ENCODE measurements at regions not wholly inside any gene's neighbourhood (a gene's known extent, or its start where the extent isn't known, plus 50 kb on each side); places are given as distances from the start of the nearest gene placed in this dataset.

DNA sequence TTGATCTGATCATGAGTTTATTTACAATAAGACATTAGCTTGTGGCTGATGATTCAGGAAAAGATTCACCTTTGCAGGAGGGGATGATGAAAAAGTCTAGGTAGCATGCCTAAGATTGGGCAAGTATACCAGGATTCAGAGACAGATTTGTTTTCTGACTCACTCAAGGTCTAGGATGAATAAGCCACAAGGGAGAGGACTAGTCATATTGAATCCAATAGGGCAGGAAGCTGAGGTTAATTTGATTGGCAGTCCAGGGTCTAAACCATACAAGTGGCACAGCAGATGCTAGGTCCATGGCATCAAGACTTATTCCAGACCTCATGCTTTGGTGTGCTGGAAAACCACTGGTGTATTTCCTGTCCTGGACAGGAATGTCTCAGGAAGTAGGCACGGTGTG lies 1133.4 kb downstream of the XPNPEP1 start:
- peak; percentile 93 for DNase-seq (ENCODE audit: low spot score)

DNA sequence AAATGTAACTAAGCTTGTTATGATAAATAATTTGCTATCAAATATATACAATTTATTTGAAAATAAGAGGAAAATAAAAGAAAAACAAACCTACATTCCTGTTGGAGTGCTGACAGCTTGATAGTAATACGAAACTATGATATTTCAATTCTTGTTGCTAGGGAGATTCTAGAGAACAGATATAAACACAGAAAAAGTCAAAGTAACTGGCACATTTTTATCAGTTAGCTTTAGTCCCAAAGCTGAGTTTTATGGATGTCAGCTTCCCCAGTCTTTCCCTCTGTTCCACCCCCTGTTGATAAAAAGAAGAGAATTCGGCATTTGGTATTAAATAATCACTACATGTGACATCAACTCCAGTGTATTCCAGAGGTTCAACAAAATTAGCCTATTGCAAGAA lies 1134.0 kb downstream of the XPNPEP1 start:
- DNase-seq (ENCODE audit: low spot score): no peak

DNA sequence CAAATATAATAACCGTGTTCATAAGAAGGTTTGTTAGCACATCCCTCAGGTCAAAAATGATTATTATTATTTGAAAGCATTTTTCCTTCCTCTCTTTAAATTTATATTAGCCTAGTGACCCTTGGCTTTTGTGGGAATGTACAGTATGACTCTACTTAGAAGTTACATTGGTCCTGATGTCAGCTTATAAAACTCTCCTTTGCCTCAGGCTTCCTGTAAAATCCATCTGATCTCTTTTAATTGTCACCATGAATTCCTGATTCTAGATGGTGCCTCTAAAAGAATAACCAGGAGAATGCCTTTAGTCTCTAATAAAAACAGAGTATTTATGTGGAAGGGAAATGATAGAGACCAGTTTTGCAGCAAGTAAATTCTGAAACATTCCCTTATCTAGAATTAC lies 1134.4 kb downstream of the XPNPEP1 start:
- DNase-seq (ENCODE audit: low spot score): no peak

DNA sequence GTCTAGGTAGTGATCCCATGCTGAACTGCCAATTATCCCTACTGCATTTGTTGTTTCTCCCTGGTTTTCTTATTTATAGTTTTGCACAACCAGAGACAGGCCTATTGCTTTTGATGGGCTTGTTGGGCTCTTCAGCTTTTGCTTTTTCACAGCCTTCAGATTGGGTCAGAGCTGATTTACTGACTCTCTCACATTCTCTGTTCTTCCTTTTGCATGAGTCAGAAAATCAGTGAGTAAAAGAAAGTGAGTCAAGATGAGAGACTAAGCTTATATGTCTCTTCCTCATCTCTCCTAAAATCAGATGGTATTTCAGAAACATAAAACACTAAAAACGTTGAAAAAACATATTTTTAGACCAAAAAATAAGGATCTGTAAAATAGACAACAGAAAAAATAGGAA lies 1135.4 kb downstream of the XPNPEP1 start:
- DNase-seq (ENCODE audit: low spot score): peak; percentile 60

DNA sequence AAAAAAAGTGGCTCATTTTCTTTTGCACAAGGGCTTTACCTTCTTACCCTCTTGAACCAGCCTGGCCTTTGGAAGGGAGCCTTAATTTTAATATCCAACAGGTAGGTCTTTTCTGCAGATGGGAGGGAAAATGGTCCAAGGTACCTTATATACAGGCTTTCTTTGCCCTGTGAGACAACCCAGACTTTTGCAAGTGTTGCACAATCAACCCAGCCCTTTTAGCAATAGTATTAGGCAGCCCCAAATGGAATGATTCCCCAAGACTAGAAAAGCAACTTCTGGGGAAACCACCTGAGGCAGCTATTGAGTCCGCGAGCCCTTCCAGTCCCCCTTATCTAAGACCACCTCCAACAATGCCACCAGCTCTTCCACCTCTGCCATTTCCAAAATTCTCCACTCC lies 1138.3 kb downstream of the XPNPEP1 start:
- DNase-seq (ENCODE audit: low spot score): no peak

DNA sequence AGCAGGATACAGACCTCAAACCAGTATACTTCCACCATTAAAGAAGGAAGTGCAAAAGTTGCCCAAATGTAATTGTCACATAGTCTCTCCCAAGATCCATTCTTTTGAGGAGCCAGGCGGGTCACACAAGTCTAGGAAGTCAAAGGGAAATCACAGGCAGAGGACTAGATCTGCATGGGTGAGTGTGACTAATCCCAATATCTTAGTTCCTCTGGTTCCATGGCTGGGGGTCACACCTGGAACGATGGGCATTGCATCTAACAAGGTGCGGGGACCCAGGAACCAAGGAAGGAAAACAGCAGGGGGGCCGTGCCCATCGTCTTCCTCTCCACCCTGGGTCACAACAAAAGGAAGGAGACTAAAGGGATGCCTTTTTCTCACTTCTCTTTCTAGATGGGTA lies 1138.8 kb downstream of the XPNPEP1 start:
- no peak for DNase-seq (ENCODE audit: low spot score)

DNA sequence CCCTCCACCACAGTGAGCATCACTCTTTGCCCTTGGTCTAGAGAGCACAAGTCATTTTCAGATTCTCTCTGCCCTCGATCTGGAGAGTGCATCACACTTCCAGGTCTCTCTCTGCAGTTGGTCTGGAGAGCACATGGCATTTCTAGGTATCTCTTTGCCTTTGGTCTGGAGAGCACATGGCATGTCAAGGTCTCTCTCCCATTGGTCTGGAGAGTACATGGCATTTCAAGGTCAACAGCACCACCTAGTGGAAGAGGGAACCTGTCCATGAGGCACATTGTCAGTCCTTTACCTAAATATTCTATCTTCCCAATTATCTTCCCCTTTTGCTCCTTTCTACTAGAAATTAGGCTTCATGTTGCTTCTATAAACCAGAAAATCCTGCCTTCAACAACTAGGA lies 1139.4 kb downstream of the XPNPEP1 start:
- peak; percentile 90 for DNase-seq (ENCODE audit: low spot score)

DNA sequence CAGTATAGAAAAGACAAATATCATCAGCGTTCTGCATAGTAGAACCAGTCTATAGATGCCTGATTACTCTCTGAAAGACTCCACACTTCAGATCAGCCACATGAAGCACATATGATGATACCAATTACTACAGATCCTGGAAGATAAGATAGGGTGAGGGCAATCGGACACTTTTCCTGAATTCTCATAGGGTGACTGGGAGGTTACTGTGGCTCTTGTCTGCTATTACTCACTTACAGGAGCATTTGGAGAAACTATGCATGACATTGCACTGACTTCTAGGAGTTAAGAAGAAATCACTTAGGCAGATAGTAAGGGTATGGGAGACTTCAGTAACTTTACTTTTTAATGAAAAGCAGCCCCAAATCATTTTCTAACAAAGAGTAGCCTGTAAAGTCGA lies 1140.9 kb downstream of the XPNPEP1 start:
- peak; percentile 31 for DNase-seq (ENCODE audit: low spot score)

DNA sequence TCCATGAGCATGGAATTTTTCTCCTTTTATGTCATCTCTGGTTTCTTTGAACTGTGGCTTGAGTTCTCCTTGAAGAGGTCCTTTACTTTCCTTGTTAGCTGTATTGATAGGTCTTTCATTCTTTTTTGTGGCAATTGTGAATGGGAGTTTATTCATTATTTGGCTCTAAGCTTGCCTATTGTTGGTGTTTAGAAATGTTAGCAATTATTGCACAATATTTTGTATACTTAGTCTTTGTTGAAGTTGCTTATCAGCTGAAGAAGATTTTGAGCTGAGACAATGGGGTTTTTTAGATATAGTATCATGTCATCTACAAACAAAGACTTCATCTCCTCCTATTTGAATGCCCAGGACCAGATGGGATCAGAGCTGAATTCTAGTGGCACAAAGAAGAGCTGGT lies 1143.8 kb downstream of the XPNPEP1 start:
- DNase-seq (ENCODE audit: low spot score): no peak

DNA sequence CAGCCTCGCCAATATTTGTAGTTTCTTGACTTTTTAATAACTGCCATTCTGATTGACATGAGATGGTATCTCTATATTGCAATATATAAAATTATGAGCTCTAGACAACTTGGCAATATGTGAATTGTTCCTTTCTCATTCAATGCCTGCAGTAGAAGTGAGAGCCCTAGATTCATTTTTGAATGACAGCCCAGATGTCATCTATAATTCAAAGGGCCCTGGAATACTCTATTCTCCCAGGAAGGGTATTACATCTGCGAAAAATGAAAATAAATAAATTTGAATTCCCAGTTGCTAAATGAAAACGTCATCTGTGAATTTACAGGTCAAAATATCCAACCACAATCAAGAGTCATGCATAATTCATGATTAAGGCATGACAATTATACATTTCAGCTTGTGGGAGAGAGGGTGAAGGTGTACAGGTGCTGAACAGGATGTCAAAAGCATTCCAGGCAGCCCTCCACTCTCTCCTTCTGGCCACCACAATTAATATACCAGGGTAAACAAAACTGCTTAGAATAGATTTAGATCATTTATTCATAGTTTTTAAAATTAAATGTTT lies 1147.3 kb downstream of the XPNPEP1 start:
- peak; percentile 76 for DNase-seq (ENCODE audit: low spot score)

DNA sequence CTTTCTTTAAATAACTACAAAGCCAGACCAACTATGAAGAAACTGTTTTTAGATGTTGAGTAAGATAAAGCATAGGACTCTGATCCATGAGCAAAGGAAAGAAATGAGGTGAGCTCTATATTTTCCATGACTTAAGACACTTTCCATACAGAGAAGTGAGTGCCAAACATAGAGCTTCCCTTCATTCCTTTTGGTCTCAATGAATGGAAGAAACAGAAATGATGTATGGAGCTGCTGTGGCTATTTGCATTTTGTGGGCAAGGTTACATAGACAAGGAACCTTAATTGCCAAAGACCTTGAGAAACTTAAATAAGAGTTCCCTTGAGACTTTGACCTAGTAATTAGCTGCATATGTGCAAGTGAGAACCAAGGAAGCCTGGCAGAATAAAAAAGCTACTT lies 1152.2 kb downstream of the XPNPEP1 start:
- DNase-seq (ENCODE audit: low spot score): no peak

DNA sequence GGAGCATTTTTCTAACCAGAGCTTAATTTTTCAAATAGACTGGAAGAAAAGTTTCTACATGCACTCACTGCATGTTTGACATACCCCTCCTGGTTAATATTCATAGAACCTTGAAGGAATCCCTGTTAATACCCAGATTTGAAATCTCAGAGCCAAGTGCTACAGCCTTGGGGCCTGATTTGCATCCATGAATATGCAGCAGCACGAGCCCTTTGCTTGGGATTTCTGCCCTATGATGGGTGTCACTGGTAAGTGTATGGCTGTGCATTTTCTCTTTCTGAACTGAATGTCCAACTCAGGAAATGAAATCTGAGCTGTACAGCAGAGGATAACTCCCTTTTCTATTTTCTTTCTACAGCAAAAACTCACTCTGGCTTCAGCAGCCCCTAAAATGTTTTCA lies 1157.5 kb downstream of the XPNPEP1 start:
- no peak for DNase-seq (ENCODE audit: low spot score)

DNA sequence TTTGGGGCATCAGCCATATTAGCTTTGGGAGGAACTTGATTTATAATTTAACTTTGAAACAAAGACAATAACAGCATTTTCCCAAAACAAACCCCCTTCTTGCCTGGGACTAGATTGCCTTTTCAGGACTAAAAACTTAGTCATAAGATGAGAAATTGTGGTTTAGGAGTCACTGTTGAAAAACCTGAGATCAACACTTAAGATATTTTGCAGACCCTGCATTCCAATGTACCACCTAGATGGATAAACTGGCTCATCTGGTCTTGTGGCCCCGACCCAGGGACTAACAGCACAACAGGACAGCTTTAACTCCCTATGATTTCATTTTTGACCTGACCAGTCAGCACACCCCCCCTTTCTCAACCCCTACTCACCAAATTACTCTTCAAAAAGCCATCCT lies 1165.4 kb downstream of the XPNPEP1 start:
- DNase-seq (ENCODE audit: low spot score): no peak

DNA sequence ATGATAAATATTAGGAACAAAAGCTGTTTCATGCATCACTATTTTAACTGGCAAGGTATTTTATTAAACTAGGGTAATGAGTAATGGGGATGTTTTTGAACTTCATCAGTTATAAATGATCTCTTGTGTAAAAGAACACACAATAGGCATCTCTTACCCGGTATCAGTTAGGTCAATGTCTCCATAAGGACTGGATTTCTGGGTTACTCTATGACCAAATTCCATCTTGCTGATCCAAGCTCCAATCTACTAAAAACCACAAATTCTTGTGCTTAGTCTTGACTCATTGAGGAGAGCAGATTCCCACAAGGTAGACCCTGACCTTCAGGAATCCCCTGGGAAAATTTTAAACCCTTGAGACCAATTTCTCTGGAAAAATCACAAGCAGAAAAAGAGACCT lies 1167.7 kb downstream of the XPNPEP1 start:
- no peak for DNase-seq (ENCODE audit: low spot score)

DNA sequence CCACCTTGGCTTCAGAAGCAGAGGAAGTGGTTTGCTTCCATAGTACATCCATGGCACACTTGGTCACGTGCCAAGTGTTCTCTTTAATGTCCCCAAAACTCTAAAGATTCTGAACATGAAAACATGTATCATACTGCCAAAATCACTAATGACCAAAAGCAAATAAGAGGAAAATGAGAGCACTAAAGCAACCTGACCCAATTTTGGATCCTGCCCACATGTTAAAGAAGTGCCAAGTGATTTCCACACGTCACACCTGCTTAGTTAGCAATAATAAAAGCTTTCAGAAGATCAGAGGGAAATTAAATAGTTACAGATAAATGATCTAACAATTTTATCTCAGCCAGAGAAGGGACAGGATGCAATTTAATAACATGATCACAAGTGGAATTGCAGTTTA lies 1170.0 kb downstream of the XPNPEP1 start:
- no peak for DNase-seq (ENCODE audit: low spot score)

DNA sequence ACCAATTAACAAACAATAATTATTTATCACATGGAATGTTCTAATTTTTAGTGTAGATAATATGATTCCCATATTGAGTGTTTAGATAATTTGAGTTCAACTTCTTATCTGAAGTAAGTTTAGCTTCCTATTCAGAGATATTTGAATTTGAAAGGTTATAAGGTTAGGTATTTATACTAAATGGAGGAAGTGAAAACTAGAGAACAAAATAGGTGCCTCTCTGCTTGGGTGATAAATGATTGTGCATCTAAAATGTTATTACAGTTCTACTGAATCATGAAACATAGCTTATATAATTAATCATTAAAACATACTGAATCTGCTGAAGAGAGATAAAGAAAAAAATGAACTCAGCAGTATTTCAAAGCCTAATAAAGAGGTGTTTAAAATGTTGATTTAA lies 1174.3 kb downstream of the XPNPEP1 start:
- DNase-seq (ENCODE audit: low spot score): no peak

DNA sequence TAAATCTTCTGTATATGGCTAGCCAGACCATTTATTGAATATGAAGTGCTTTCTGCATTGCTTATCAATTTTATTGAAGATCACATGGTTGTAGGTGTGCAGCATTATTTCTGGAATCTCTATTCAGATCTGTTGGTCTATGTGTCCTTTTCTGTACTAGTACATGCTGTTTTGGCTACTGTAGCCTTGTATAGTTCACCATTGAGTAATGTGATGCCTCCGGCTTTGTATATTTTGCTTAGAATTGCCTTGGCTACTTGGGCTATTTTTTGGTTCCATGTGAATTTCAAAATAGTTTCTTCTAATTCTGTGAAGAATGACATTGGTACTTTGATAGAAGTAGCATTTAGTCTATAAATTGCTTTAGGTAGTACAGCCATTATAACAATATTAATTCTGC lies 1187.2 kb downstream of the XPNPEP1 start:
- no peak for DNase-seq (ENCODE audit: low spot score)

DNA sequence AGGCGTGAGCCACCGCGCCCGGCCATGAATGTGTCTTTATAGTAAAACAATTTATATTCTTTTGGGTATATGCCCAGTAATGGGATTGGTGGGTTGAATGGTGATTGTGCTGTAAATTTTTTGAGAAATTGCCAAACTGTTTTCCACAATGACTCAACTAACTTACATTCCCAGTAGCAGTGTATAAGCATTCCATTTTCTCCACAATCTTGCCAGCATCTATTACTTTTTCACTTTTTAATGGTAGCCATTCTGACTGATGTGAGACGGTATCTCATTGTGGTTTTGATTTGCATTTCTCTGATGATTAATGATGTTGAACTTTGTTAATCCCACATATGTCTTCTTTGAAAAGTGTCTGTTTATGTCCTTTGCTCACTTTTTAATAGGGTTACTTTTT lies 1187.9 kb downstream of the XPNPEP1 start:
- peak; percentile 94 for DNase-seq (ENCODE audit: low spot score)

DNA sequence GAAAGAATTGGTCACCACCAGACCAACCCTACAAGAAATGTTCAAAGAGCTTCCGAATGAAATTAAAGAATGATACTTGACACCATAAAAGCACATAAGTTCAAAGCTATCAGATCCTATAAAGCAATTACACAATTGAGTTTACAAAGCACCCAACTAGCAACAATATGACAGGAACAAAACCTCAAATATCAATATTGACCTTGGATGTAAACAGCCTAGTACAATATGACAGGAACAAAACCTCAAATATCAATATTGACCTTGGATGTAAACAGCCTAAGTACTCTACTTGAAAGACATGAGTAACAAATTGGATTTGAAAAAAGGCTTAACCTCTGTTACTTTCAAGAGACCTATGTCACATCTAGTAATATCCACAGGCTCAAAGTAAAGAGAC lies 1201.4 kb downstream of the XPNPEP1 start:
- DNase-seq (ENCODE audit: low spot score): no peak

DNA sequence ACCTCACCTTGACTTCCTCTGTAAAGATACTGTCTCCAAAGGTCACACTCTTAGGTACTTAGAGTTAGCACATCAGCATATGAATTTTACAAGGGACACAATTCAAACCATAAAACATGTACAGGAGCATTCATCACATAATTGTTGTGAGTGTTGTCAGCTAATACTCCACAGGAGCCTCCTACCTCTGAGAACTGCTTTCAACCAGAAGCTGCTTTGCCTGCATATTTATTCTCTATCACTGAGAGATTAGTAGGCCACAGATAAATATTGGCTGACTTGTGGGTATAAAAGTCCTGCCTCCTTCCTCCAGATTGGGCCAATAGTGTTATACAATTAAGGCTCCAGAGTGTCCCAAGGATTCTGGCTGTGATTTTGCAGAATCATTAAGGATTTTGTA lies 1207.0 kb downstream of the XPNPEP1 start:
- DNase-seq (ENCODE audit: low spot score): no peak

DNA sequence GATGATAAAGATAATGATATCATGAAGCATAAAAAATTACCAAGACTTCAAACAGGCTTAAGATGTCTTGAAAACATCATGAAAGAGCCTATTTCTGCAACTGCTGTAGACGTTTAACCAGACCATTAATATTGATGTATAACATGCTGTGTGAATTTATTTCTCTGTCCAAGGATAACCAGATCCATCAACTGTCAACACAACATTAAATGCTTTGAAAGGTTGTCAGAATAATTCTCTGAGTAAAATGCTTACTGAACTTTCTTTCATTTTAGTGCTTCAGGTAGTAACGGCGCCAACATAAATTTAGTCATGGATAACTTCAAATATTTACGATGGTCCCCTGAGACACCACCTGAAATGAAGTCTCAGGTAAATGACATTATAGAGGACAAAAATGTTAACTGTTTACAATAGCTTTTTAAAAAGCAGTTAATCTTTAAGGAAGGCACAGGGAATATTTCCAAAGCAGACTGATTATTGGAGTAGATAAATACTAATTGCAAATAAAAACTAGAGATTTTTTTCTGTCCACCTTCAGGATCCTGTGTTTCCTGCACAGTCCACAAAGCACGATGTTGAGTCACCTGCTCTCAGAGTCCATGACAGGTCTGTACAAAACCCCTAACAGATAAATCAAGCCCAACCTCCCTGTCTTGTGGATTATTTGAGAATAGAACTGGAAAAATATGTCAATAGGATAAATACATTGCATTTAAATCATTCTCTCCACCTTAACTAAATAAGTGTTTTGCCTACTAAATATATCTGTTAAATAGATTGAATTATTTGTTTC lies 1213.2 kb downstream of the XPNPEP1 start:
- no peak for DNase-seq (ENCODE audit: low spot score)

DNA sequence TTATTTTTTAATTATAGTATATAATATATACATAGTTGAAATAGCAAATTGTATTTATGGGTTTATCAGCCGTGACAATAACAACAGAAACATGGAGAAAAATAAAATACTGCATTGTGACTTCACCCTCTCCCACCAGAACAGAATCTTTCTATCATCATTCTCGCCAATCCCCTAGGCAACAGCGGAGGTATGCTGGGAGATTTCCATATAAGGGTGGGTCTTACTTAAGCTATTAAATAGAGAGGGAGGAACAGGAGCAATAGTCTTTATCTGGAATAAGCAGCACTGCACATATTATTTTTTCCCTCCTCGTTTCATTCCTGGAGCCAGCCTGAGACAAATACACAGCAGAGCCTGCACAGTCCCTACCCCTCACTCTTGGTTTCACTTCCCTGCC lies 1214.9 kb downstream of the XPNPEP1 start:
- no peak for DNase-seq (ENCODE audit: low spot score)

DNA sequence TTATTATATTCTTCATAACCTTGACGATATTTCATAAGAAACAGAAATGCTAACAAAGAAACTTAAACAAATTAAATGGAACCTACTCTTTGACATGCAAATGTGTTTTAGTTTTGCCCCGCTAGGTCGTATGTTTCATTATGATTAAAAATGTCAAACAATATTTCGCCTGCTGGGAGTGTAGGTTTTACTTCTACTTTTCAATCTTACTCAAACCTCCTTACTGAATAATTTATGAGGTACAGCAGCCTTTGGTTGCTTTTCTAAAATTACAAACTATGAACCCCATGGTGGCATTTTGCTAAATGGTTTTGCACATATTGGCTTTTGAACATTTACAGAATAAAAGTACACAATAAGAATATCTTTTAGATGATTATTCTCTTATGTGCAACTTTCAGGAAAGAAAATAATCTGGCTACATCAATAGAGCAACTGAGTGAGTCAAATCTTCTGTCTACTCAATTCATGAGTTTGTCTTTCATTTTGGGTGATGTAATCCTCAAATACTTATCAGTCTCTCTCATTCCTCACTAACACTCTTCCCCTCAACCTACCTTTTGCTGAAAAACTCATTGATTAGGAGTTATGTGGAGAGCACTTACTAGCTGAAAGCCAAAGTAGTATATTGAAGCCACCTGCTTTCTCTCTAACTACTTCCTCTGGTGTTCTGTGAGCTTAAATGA lies 1226.4 kb downstream of the XPNPEP1 start:
- no peak for DNase-seq (ENCODE audit: low spot score)

All from A172 (cell line).